A673 (cell line): ENCODE measurements at regions not wholly inside any gene's neighbourhood (a gene's known extent, or its start where the extent isn't known, plus 50 kb on each side); places are given as distances from the start of the nearest gene placed in this dataset.

Source experiments
- CTCF ChIP-seq: fragments of 300-800, 200-600 bp; sonication (generic); conservative IDR thresholded peaks from 2 replicates; pipeline ENCODE4 v1.5.1; 2017; ENCODE audit warnings: low read depth, mild to moderate bottlenecking, antibody characterized with exemption, low read length, moderate library complexity, mixed read lengths
- EZH2 ChIP-seq: fragments of 200-600 bp; sonication (generic); IDR thresholded peaks from 2 replicates; pipeline ENCODE4 v1.6.1; 2017; ENCODE audit warnings: borderline replicate concordance, low read depth, mild to moderate bottlenecking, mixed read lengths, antibody characterized with exemption, low read length; ENCODE audit not compliant: poor library complexity, severe bottlenecking

- TF ChIP-seq CTCF (no peak), EZH2 (no peak)
These were observed 544.3 kb downstream of the TRIML1 start for GRCh38 chr4:188683571-188683970.
